Natural killer cell (primary cell): ENCODE measurements at regions not wholly inside any gene's neighbourhood (a gene's known extent, or its start where the extent isn't known, plus 50 kb on each side); places are given as distances from the start of the nearest gene placed in this dataset.

ENCODE experiments used
- ATAC-seq, 3 donors: fragments of 150-1000 bp in 2 of 3; fragments of 200-7000 bp in 1 of 3; cut with Tn5 transposase; 1 replicate in 1 of 3; 2 replicates in 2 of 3; pipeline ENCODE4 v1.10.0; 2021; ENCODE audit warnings: mild to moderate bottlenecking in 2 of 3, moderate library complexity in 2 of 3
- DNase-seq, 2 donors: peaks; one replicate each; pipeline versions ENCODE4 v3.0.0 to v3.0.0-alpha.2; 2013 to 2021; ENCODE audit warnings: mixed read lengths in 1 of 2
- H3K27ac ChIP-seq: one replicate; pipeline ENCODE4 v1.5.1; 2013; ENCODE audit warnings: mild to moderate bottlenecking, low read length
- H3K27me3 ChIP-seq: one replicate; pipeline ENCODE4 v1.6.1; 2013; ENCODE audit warnings: low read length; ENCODE audit not compliant: control insufficient read depth, insufficient read depth
- H3K36me3 ChIP-seq: one replicate; pipeline ENCODE4 v1.6.1; 2013; ENCODE audit warnings: low read length; ENCODE audit not compliant: control insufficient read depth, insufficient read depth
- H3K4me1 ChIP-seq: one replicate; pipeline ENCODE4 v1.6.1; 2013; ENCODE audit warnings: low read length; ENCODE audit not compliant: control insufficient read depth, insufficient read depth
- H3K4me3 ChIP-seq: one replicate; pipeline ENCODE4 v1.5.1; 2013; ENCODE audit warnings: low read length
- H3K9me3 ChIP-seq: one replicate; pipeline ENCODE4 v1.6.1; 2013; ENCODE audit warnings: low read length; ENCODE audit not compliant: control insufficient read depth, insufficient read depth
- H3K27ac Mint-ChIP-seq, 2 donors: one replicate each; pipeline ENCODE4 v1.8.0; 2022; ENCODE audit warnings: mild to moderate bottlenecking in 2 of 2, mixed read lengths in 2 of 2, moderate library complexity in 1 of 2
- H3K27me3 Mint-ChIP-seq, 2 donors: one replicate each; pipeline ENCODE4 v1.8.0; 2022; ENCODE audit warnings: low read depth in 2 of 2, mixed read lengths in 2 of 2
- H3K36me3 Mint-ChIP-seq: one replicate; pipeline ENCODE4 v1.8.0; 2022; ENCODE audit warnings: mixed read lengths
- H3K4me1 Mint-ChIP-seq, 2 donors: one replicate each; pipeline ENCODE4 v1.8.0; 2022; ENCODE audit warnings: mixed read lengths in 2 of 2
- H3K4me3 Mint-ChIP-seq: one replicate; pipeline ENCODE4 v1.8.0; 2022; ENCODE audit warnings: mild to moderate bottlenecking, moderate library complexity, mixed read lengths
- H3K9me3 Mint-ChIP-seq, 2 donors: one replicate each; pipeline ENCODE4 v1.8.0; 2022; ENCODE audit warnings: mixed read lengths in 2 of 2
- CTCF ChIP-seq: fragments of 200-600 bp; IDR thresholded peaks from one replicate; pipeline ENCODE4 v1.8.0; 2022; ENCODE audit warnings: antibody characterized with exemption
- WGBS: methylation state at CpG from one replicate; pipeline ENCODE4 v1.1.7; 2013; ENCODE audit warnings: missing lambda C conversion rate; ENCODE audit not compliant: insufficient coverage; 5-methylcytosine and 5-hydroxymethylcytosine counted together
- intact Hi-C: fragments of 100-400 bp; cut with micrococcal nuclease; formaldehyde crosslinking; loops from one replicate; pipeline ENCODE4 v1.14.2; 2022

DNA sequence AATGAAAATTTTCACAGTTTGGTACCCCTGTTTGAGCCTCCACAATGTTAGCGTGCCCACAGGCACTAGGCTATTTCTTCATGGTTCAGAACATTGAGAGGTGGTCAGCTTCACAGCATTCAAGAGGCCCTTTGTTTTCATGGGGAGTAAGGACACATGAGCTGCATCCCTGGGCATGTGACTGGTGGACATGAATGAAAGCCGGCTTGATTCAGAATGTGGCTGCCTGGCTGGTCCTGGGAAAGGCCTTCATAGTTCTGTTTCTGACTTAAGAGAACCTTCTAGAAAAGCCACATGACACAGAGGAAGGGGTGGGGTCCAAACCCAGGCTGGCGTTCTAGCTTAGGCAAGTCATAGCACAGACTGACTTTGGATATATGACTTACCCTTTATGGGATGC lies 420.6 kb downstream of the CMPK2 start:
- Mint-ChIP-seq H3K27me3 (no peaks in the 10 kb centered on the region), H3K27ac (no peak overlapping the region), H3K9me3 (peaks cover 3 to 4% of the 10 kb centered on the region in 2 donors), H3K4me3 (no peak overlapping the region), H3K36me3 (no peaks in the 10 kb centered on the region), H3K4me1 (no peaks in the 10 kb centered on the region)
- Histone ChIP-seq H3K4me1 (no peaks in the 10 kb centered on the region), H3K36me3 (no peaks in the 10 kb centered on the region), H3K27ac (no peak overlapping the region), H3K27me3 (no peaks in the 10 kb centered on the region), H3K4me3 (no peak overlapping the region), H3K9me3 (no peaks in the 10 kb centered on the region)
- 91% methylated on average over 3 of the region's 3 CpGs for WGBS
- DNase-seq (no peak), ATAC-seq (no peak)
- intact Hi-C loops = no loop called here
- TF ChIP-seq CTCF = no peak

DNA sequence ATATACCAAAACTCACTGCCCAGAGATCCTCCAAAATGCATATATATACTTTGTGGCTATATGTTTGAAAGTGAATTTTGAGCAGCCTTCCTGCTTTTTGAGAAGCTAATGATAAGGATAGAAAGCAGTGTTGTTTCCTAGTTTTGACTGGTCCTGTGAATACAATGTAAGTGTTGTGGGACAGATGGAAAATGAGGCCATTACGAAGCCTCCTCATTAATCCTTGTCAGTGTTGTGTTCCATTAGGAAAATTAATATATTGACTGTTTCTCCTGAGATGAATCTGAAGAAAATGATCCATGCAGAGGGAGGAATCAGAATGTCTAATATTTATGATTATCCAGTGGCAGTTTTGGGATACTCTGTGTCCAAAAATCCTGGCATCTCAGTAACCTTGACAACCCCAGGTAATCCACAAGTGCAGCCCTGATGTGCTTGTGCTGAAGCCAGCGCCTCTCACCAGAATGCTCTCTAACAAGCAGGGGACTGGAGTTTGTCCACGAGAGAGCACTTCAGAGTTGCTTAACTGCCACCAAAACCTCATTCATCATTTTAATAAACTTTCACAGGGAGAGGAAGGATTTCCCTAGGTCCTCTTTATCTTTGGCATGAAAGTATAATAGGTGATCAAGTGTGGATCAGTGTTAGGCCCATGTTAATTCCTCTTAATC lies 418.6 kb downstream of the CMPK2 start:
- Histone ChIP-seq H3K4me1 (no peaks in the 10 kb centered on the region), H3K4me3 (no peak overlapping the region), H3K36me3 (no peaks in the 10 kb centered on the region), H3K9me3 (no peaks in the 10 kb centered on the region), H3K27ac (no peak overlapping the region), H3K27me3 (no peaks in the 10 kb centered on the region)
- no peak for DNase-seq
- WGBS = 62% methylated on average over 3 of the region's 3 CpGs
- no peaks in the 10 kb centered on the region for H3K36me3 Mint-ChIP-seq
- no peaks in the 10 kb centered on the region for H3K27me3 Mint-ChIP-seq
- peaks cover 3 to 4% of the 10 kb centered on the region in 2 donors for H3K9me3 Mint-ChIP-seq
- no peak for TF ChIP-seq CTCF
- H3K27ac Mint-ChIP-seq = no peak overlapping the region
- intact Hi-C loops = no loop called here
- H3K4me3 Mint-ChIP-seq = no peak overlapping the region
- no peaks in the 10 kb centered on the region for H3K4me1 Mint-ChIP-seq
- ATAC-seq = no peak

- Mint-ChIP-seq H3K4me3 (no peak overlapping the region), H3K4me1 (no peaks in the 10 kb centered on the region), H3K27me3 (no peaks in the 10 kb centered on the region), H3K9me3 (peaks cover 2 to 8% of the 10 kb centered on the region in 2 donors), H3K36me3 (no peaks in the 10 kb centered on the region), H3K27ac (no peak overlapping the region)
- H3K4me3 ChIP-seq = no peak overlapping the region
- no peak for TF ChIP-seq CTCF
- no peaks in the 10 kb centered on the region for H3K36me3 ChIP-seq
- intact Hi-C loops = no loop called here
- H3K27ac ChIP-seq = no peak overlapping the region
- no peaks in the 10 kb centered on the region for H3K4me1 ChIP-seq
- no peak for DNase-seq
- no peaks in the 10 kb centered on the region for H3K9me3 ChIP-seq
- H3K27me3 ChIP-seq = no peaks in the 10 kb centered on the region
- 90% methylated on average over 7 of the region's 7 CpGs for WGBS
- ATAC-seq = no peak
Measured at GRCh38 chr2:6448893-6449292, 416.8 kb downstream of the CMPK2 start.

- H3K27ac Mint-ChIP-seq = no peak overlapping the region
- no peaks in the 10 kb centered on the region for H3K36me3 Mint-ChIP-seq
- no peak overlapping the region for H3K4me3 Mint-ChIP-seq
- H3K9me3 ChIP-seq = no peaks in the 10 kb centered on the region
- intact Hi-C loops = no loop called here
- H3K4me3 ChIP-seq = no peak overlapping the region
- no peaks in the 10 kb centered on the region for H3K4me1 ChIP-seq
- DNase-seq (no peak), ATAC-seq (no peak)
- no peaks in the 10 kb centered on the region for H3K27me3 Mint-ChIP-seq
- peaks cover 0 to 8% of the 10 kb centered on the region in 2 donors for H3K9me3 Mint-ChIP-seq
- no peaks in the 10 kb centered on the region for H3K27me3 ChIP-seq
- TF ChIP-seq CTCF = no peak
- 78% methylated on average over 4 of the region's 4 CpGs for WGBS
- no peaks in the 10 kb centered on the region for H3K36me3 ChIP-seq
- H3K27ac ChIP-seq = no peak overlapping the region
- H3K4me1 Mint-ChIP-seq = no peaks in the 10 kb centered on the region
Measured at GRCh38 chr2:6449343-6449742, 416.4 kb downstream of the CMPK2 start.
